WTC11 (cell line): ENCODE measurements at regions not wholly inside any gene's neighbourhood (a gene's known extent, or its start where the extent isn't known, plus 50 kb on each side); places are given as distances from the start of the nearest gene placed in this dataset.

ENCODE experiments used
- ATAC-seq: fragments of 200-7000 bp; cut with Tn5 transposase; 2 replicates; pipeline ENCODE4 v1.10.0; 2021; ENCODE audit warnings: mild to moderate bottlenecking, moderate library complexity
- CTCF ChIA-PET: fragments of 300-600 bp; sonication (Branson Sonifier 250); formaldehyde crosslinking; loops from one replicate; lab custom pipeline; 2021; ENCODE audit warnings: antibody characterized with exemption; lab: Charles Lee
- POLR2A ChIA-PET: fragments of 350-600 bp; sonication (Branson Sonifier 250); formaldehyde crosslinking; loops from one replicate; lab custom pipeline; 2021; ENCODE audit warnings: antibody characterized with exemption; lab: Charles Lee
- DNase-seq: peaks from one replicate; pipeline ENCODE4 v3.0.0; 2021; ENCODE audit warnings: low spot score
- H3K27ac Mint-ChIP-seq: 2 replicates; pipeline ENCODE4 v1.8.0; 2021; ENCODE audit warnings: mixed read lengths
- H3K27me3 Mint-ChIP-seq: 2 replicates; pipeline ENCODE4 v1.8.0; 2021; ENCODE audit warnings: low read depth, mild to moderate bottlenecking, moderate library complexity, mixed read lengths
- H3K36me3 Mint-ChIP-seq: 2 replicates; pipeline ENCODE4 v1.8.0; 2021; ENCODE audit warnings: mixed read lengths
- H3K4me1 Mint-ChIP-seq: 2 replicates; pipeline ENCODE4 v1.8.0; 2022; ENCODE audit warnings: mixed read lengths
- H3K4me3 Mint-ChIP-seq: 2 replicates; pipeline ENCODE4 v1.8.0; 2021; ENCODE audit warnings: mild to moderate bottlenecking, moderate library complexity, mixed read lengths
- H3K9me3 Mint-ChIP-seq: 2 replicates; pipeline ENCODE4 v1.8.0; 2021; ENCODE audit warnings: mixed read lengths
- ATF1 ChIP-seq: sonication (generic); formaldehyde crosslinking; IDR thresholded peaks from 2 replicates; pipeline ENCODE4 v1.8.1; 2023; ENCODE audit warnings: mild to moderate bottlenecking, moderate library complexity, missing genetic modification reagents
- CREM ChIP-seq: sonication (generic); formaldehyde crosslinking; IDR thresholded peaks from 2 replicates; pipeline ENCODE4 v1.8.1; 2022; ENCODE audit warnings: mild to moderate bottlenecking, missing genetic modification reagents, moderate library complexity
- ELF4 ChIP-seq: sonication (generic); formaldehyde crosslinking; IDR thresholded peaks from 2 replicates; pipeline ENCODE4 v1.8.1; 2022; ENCODE audit warnings: low read depth, mild to moderate bottlenecking, moderate library complexity, missing genetic modification reagents
- GABPB1 ChIP-seq: sonication (generic); formaldehyde crosslinking; IDR thresholded peaks from 2 replicates; pipeline ENCODE4 v1.8.1; 2023; ENCODE audit warnings: mild to moderate bottlenecking, missing genetic modification reagents
- IRF2 ChIP-seq: sonication (generic); formaldehyde crosslinking; IDR thresholded peaks from 2 replicates; pipeline ENCODE4 v1.8.0; 2022; ENCODE audit warnings: low read depth, missing genetic modification reagents, borderline replicate concordance
- NR3C1 ChIP-seq: sonication (generic); formaldehyde crosslinking; conservative IDR thresholded peaks from 2 replicates; pipeline ENCODE4 v1.8.1; 2023; ENCODE audit warnings: low read depth, mild to moderate bottlenecking, missing genetic modification reagents
- OVOL2 ChIP-seq: fragments of 250-450 bp; sonication (Bioruptor Pico); IDR thresholded peaks from 2 replicates; pipeline ENCODE4 v1.9.0; 2021; ENCODE audit warnings: mild to moderate bottlenecking, borderline replicate concordance
- RELA ChIP-seq: sonication (generic); formaldehyde crosslinking; IDR thresholded peaks from 2 replicates; pipeline ENCODE4 v1.8.1; 2022; ENCODE audit warnings: missing genetic modification reagents, mild to moderate bottlenecking, borderline replicate concordance
- SMAD3 ChIP-seq: sonication (generic); formaldehyde crosslinking; IDR thresholded peaks from 2 replicates; pipeline ENCODE4 v1.8.0; 2022; ENCODE audit warnings: missing genetic modification reagents, mild to moderate bottlenecking, borderline replicate concordance
- TEAD4 ChIP-seq: sonication (generic); formaldehyde crosslinking; IDR thresholded peaks from 2 replicates; pipeline ENCODE4 v1.8.0; 2022; ENCODE audit warnings: mild to moderate bottlenecking, missing genetic modification reagents
- ZNF416 ChIP-seq: fragments of 250-450 bp; sonication (Bioruptor Pico); IDR thresholded peaks from 2 replicates; pipeline ENCODE4 v1.9.0; 2021; ENCODE audit warnings: mild to moderate bottlenecking, inconsistent platforms
- TF ChIP-seq, protein P1 (sequence below): sonication (generic); formaldehyde crosslinking; IDR thresholded peaks from 2 replicates; pipeline ENCODE4 v1.8.1; 2022; ENCODE audit warnings: low read depth, mild to moderate bottlenecking, moderate library complexity, missing genetic modification reagents, borderline replicate concordance
- TF ChIP-seq, protein P2 (sequence below): sonication (generic); formaldehyde crosslinking; IDR thresholded peaks from 2 replicates; pipeline ENCODE4 v1.8.0; 2023; ENCODE audit warnings: missing genetic modification reagents, mild to moderate bottlenecking, borderline replicate concordance
- TF ChIP-seq, protein P3 (sequence below): fragments of 250-450 bp; sonication (Bioruptor Pico); IDR thresholded peaks from 2 replicates; pipeline ENCODE4 v1.8.0; 2021; ENCODE audit warnings: mild to moderate bottlenecking
- TF ChIP-seq, protein P4 (sequence below): sonication (generic); formaldehyde crosslinking; conservative IDR thresholded peaks from 2 replicates; pipeline ENCODE4 v1.8.1; 2022; ENCODE audit warnings: mild to moderate bottlenecking, missing genetic modification reagents
- TF ChIP-seq, protein P5 (sequence below): sonication (generic); formaldehyde crosslinking; IDR thresholded peaks from 2 replicates; pipeline ENCODE4 v1.8.1; 2022; ENCODE audit warnings: low read depth, missing genetic modification reagents, borderline replicate concordance
- TF ChIP-seq, protein P6 (sequence below): sonication (generic); formaldehyde crosslinking; IDR thresholded peaks from 2 replicates; pipeline ENCODE4 v1.8.1; 2023; ENCODE audit warnings: mild to moderate bottlenecking, missing genetic modification reagents
- TF ChIP-seq, protein P7 (sequence below): fragments of 250-450 bp; sonication (Bioruptor Pico); IDR thresholded peaks from 2 replicates; pipeline ENCODE4 v1.9.0; 2021; ENCODE audit warnings: moderate library complexity, mild to moderate bottlenecking, inconsistent platforms, borderline replicate concordance
- TF ChIP-seq, protein P8 (sequence below): sonication (generic); formaldehyde crosslinking; IDR thresholded peaks from 2 replicates; pipeline ENCODE4 v1.8.0; 2022; ENCODE audit warnings: mild to moderate bottlenecking, missing genetic modification reagents
- TF ChIP-seq, protein P9 (sequence below): fragments of 250-450 bp; sonication (Bioruptor Pico); IDR thresholded peaks from 2 replicates; pipeline ENCODE4 v2.1.2; 2022; ENCODE audit warnings: mild to moderate bottlenecking, moderate library complexity

DNA sequence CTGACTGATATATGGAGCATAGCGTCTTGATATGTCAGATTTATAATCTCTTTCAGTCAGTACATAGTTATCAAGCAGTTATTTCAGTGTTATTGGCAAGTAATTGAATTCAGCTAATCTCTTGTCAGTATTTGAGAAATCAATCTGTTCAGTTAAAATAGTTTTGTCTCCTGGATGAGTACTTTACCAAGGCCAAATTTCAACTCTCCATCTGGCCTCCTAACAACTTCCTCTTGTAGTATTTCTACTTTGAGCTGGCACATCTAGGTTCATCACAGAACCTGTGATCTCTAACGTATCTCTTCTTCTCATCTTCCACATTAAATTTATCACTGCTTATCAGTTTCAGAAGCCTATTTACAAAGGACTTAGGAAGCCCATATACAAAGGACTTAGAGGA, 690.5 kb downstream of the C12orf50 start:
- CTCF ChIA-PET = no interaction called here
- Mint-ChIP-seq H3K4me1 (peaks cover 4% of the 10 kb centered on the region; the same call in 1 of the 2 replicates), H3K27me3 (no peaks in the 10 kb centered on the region), H3K27ac (no peak overlapping the region), H3K36me3 (no peaks in the 10 kb centered on the region), H3K4me3 (no peak overlapping the region), H3K9me3 (no peaks in the 10 kb centered on the region)
- TF ChIP-seq, protein P1, sequence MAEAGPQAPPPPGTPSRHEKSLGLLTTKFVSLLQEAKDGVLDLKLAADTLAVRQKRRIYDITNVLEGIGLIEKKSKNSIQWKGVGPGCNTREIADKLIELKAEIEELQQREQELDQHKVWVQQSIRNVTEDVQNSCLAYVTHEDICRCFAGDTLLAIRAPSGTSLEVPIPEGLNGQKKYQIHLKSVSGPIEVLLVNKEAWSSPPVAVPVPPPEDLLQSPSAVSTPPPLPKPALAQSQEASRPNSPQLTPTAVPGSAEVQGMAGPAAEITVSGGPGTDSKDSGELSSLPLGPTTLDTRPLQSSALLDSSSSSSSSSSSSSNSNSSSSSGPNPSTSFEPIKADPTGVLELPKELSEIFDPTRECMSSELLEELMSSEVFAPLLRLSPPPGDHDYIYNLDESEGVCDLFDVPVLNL (CRISPR knock-in tag) = no peak
- TF ChIP-seq ELF4 (CRISPR knock-in tag) (no peak), TEAD4 (CRISPR knock-in tag) (no peak), NR3C1 (CRISPR knock-in tag) (no peak), RELA (CRISPR knock-in tag) (no peak), OVOL2 (no peak), IRF2 (CRISPR knock-in tag) (no peak), CREM (no peak), ATF1 (CRISPR knock-in tag) (no peak), SMAD3 (CRISPR knock-in tag) (no peak), GABPB1 (CRISPR knock-in tag) (no peak), ZNF416 (CRISPR knock-in tag) (no peak)
- TF ChIP-seq, protein P2, sequence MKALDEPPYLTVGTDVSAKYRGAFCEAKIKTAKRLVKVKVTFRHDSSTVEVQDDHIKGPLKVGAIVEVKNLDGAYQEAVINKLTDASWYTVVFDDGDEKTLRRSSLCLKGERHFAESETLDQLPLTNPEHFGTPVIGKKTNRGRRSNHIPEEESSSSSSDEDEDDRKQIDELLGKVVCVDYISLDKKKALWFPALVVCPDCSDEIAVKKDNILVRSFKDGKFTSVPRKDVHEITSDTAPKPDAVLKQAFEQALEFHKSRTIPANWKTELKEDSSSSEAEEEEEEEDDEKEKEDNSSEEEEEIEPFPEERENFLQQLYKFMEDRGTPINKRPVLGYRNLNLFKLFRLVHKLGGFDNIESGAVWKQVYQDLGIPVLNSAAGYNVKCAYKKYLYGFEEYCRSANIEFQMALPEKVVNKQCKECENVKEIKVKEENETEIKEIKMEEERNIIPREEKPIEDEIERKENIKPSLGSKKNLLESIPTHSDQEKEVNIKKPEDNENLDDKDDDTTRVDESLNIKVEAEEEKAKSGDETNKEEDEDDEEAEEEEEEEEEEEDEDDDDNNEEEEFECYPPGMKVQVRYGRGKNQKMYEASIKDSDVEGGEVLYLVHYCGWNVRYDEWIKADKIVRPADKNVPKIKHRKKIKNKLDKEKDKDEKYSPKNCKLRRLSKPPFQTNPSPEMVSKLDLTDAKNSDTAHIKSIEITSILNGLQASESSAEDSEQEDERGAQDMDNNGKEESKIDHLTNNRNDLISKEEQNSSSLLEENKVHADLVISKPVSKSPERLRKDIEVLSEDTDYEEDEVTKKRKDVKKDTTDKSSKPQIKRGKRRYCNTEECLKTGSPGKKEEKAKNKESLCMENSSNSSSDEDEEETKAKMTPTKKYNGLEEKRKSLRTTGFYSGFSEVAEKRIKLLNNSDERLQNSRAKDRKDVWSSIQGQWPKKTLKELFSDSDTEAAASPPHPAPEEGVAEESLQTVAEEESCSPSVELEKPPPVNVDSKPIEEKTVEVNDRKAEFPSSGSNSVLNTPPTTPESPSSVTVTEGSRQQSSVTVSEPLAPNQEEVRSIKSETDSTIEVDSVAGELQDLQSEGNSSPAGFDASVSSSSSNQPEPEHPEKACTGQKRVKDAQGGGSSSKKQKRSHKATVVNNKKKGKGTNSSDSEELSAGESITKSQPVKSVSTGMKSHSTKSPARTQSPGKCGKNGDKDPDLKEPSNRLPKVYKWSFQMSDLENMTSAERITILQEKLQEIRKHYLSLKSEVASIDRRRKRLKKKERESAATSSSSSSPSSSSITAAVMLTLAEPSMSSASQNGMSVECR = no peak
- TF ChIP-seq, protein P3, sequence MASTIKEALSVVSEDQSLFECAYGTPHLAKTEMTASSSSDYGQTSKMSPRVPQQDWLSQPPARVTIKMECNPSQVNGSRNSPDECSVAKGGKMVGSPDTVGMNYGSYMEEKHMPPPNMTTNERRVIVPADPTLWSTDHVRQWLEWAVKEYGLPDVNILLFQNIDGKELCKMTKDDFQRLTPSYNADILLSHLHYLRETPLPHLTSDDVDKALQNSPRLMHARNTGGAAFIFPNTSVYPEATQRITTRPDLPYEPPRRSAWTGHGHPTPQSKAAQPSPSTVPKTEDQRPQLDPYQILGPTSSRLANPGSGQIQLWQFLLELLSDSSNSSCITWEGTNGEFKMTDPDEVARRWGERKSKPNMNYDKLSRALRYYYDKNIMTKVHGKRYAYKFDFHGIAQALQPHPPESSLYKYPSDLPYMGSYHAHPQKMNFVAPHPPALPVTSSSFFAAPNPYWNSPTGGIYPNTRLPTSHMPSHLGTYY = no peak
- TF ChIP-seq, protein P4, sequence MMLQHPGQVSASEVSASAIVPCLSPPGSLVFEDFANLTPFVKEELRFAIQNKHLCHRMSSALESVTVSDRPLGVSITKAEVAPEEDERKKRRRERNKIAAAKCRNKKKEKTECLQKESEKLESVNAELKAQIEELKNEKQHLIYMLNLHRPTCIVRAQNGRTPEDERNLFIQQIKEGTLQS = no peak
- TF ChIP-seq, protein P5, sequence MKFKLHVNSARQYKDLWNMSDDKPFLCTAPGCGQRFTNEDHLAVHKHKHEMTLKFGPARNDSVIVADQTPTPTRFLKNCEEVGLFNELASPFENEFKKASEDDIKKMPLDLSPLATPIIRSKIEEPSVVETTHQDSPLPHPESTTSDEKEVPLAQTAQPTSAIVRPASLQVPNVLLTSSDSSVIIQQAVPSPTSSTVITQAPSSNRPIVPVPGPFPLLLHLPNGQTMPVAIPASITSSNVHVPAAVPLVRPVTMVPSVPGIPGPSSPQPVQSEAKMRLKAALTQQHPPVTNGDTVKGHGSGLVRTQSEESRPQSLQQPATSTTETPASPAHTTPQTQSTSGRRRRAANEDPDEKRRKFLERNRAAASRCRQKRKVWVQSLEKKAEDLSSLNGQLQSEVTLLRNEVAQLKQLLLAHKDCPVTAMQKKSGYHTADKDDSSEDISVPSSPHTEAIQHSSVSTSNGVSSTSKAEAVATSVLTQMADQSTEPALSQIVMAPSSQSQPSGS (CRISPR knock-in tag) = no peak
- TF ChIP-seq, protein P6, sequence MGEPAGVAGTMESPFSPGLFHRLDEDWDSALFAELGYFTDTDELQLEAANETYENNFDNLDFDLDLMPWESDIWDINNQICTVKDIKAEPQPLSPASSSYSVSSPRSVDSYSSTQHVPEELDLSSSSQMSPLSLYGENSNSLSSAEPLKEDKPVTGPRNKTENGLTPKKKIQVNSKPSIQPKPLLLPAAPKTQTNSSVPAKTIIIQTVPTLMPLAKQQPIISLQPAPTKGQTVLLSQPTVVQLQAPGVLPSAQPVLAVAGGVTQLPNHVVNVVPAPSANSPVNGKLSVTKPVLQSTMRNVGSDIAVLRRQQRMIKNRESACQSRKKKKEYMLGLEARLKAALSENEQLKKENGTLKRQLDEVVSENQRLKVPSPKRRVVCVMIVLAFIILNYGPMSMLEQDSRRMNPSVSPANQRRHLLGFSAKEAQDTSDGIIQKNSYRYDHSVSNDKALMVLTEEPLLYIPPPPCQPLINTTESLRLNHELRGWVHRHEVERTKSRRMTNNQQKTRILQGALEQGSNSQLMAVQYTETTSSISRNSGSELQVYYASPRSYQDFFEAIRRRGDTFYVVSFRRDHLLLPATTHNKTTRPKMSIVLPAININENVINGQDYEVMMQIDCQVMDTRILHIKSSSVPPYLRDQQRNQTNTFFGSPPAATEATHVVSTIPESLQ (CRISPR knock-in tag) = no peak
- TF ChIP-seq, protein P7, sequence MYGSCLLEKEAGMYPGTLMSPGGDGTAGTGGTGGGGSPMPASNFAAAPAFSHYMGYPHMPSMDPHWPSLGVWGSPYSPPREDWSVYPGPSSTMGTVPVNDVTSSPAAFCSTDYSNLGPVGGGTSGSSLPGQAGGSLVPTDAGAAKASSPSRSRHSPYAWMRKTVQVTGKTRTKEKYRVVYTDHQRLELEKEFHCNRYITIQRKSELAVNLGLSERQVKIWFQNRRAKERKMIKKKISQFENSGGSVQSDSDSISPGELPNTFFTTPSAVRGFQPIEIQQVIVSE (CRISPR knock-in tag) = no peak
- TF ChIP-seq, protein P8, sequence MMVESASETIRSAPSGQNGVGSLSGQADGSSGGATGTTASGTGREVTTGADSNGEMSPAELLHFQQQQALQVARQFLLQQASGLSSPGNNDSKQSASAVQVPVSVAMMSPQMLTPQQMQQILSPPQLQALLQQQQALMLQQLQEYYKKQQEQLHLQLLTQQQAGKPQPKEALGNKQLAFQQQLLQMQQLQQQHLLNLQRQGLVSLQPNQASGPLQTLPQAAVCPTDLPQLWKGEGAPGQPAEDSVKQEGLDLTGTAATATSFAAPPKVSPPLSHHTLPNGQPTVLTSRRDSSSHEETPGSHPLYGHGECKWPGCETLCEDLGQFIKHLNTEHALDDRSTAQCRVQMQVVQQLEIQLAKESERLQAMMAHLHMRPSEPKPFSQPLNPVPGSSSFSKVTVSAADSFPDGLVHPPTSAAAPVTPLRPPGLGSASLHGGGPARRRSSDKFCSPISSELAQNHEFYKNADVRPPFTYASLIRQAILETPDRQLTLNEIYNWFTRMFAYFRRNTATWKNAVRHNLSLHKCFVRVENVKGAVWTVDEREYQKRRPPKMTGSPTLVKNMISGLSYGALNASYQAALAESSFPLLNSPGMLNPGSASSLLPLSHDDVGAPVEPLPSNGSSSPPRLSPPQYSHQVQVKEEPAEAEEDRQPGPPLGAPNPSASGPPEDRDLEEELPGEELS (CRISPR knock-in tag) = no peak
- TF ChIP-seq, protein P9, sequence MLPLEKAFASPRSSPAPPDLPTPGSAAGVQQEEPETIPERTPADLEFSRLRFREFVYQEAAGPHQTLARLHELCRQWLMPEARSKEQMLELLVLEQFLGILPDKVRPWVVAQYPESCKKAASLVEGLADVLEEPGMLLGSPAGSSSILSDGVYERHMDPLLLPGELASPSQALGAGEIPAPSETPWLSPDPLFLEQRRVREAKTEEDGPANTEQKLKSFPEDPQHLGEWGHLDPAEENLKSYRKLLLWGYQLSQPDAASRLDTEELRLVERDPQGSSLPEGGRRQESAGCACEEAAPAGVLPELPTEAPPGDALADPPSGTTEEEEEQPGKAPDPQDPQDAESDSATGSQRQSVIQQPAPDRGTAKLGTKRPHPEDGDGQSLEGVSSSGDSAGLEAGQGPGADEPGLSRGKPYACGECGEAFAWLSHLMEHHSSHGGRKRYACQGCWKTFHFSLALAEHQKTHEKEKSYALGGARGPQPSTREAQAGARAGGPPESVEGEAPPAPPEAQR = no peak
- ATAC-seq (no peak), DNase-seq (no peak)
- POLR2A ChIA-PET = no interaction called here
